NCI-H1092 (cell line): ENCODE measurements at regions not wholly inside any gene's neighbourhood (a gene's known extent, or its start where the extent isn't known, plus 50 kb on each side); places are given as distances from the start of the nearest gene placed in this dataset.

Source experiments
- DNase-seq: peaks from one replicate; lab custom pipeline; 2025; lab: John Stamatoyannopoulos, UW

- DNase-seq, result no peak
Observed at GRCh38 chr2:116319935-116320334, 1494.6 kb upstream of the DDX18 start.

GRCh38 chr2:116329280-116329679 is 1485.2 kb upstream of the DDX18 start:
- DNase-seq, result no peak

GRCh38 chr2:116340690-116341089 is 1473.8 kb upstream of the DDX18 start:
- no peak for DNase-seq

GRCh38 chr2:116366212-116366611 is 1448.3 kb upstream of the DDX18 start:
- DNase-seq, result no peak

GRCh38 chr2:116378786-116379185 is 1435.7 kb upstream of the DDX18 start:
- no peak for DNase-seq

- no peak for DNase-seq
Observed at GRCh38 chr2:116411211-116411610, 1403.3 kb upstream of the DDX18 start.

GRCh38 chr2:116413659-116414058 is 1400.8 kb upstream of the DDX18 start:
- DNase-seq, result no peak

- DNase-seq, result no peak
Observed at GRCh38 chr2:116416731-116417377, 1397.6 kb upstream of the DDX18 start.

GRCh38 chr2:116435648-116436047 is 1378.8 kb upstream of the DDX18 start:
- DNase-seq, result no peak

- no peak for DNase-seq
Observed at GRCh38 chr2:116440104-116440653, 1374.3 kb upstream of the DDX18 start.

- DNase-seq, result no peak
Observed at GRCh38 chr2:116442418-116442817, 1372.1 kb upstream of the DDX18 start.

- DNase-seq, result no peak
Observed at GRCh38 chr2:116444256-116444872, 1370.1 kb upstream of the DDX18 start.

GRCh38 chr2:116450990-116451389 is 1363.5 kb upstream of the DDX18 start:
- no peak for DNase-seq

- DNase-seq, result no peak
Observed at GRCh38 chr2:116452651-116453050, 1361.8 kb upstream of the DDX18 start.

GRCh38 chr2:116456429-116456828 is 1358.1 kb upstream of the DDX18 start:
- no peak for DNase-seq

GRCh38 chr2:116467243-116467642 is 1347.2 kb upstream of the DDX18 start:
- peak; percentile 55 for DNase-seq

GRCh38 chr2:116477229-116477628 is 1337.3 kb upstream of the DDX18 start:
- DNase-seq, result no peak

GRCh38 chr2:116487336-116487735 is 1327.2 kb upstream of the DDX18 start:
- no peak for DNase-seq

- no peak for DNase-seq
Observed at GRCh38 chr2:116489292-116489691, 1325.2 kb upstream of the DDX18 start.

- no peak for DNase-seq
Observed at GRCh38 chr2:116489944-116490343, 1324.5 kb upstream of the DDX18 start.

- no peak for DNase-seq
Observed at GRCh38 chr2:116490511-116491145, 1323.9 kb upstream of the DDX18 start.

- no peak for DNase-seq
Observed at GRCh38 chr2:116491292-116491691, 1323.2 kb upstream of the DDX18 start.

- peak; percentile 9 for DNase-seq
Observed at GRCh38 chr2:116499389-116499788, 1315.1 kb upstream of the DDX18 start.
